Keratinocyte (primary cell): ENCODE measurements at regions not wholly inside any gene's neighbourhood (a gene's known extent, or its start where the extent isn't known, plus 50 kb on each side); places are given as distances from the start of the nearest gene placed in this dataset.

Experiments used
- DNase-seq: peaks from one replicate; pipeline ENCODE4 v3.0.0-alpha.2; 2011; ENCODE audit warnings: low read depth, missing footprints, low spot score
- FAIRE-seq: peaks from 2 replicates; lab custom pipeline; 2011; peaks lifted over from hg19 to GRCh38; lab: Jason Lieb, UNC
- H2AFZ ChIP-seq: 2 replicates; pipeline ENCODE4 v1.6.0; 2012; ENCODE audit warnings: low read length, control low read depth, inconsistent platforms; ENCODE audit not compliant: control insufficient read depth
- H3K27ac ChIP-seq: 2 replicates; pipeline ENCODE4 v1.5.1; 2011; ENCODE audit warnings: low read length; ENCODE audit not compliant: control insufficient read depth, insufficient read depth
- H3K27me3 ChIP-seq: 3 replicates; pipeline ENCODE4 v1.6.0; 2011; ENCODE audit warnings: low read length; ENCODE audit not compliant: control insufficient read depth, insufficient read depth; ENCODE audit errors: extremely low read depth
- H3K36me3 ChIP-seq, 2 experiments: 2 replicates in 1 of 2; 3 replicates in 1 of 2; pipeline ENCODE4 v1.5.1; 2011; ENCODE audit warnings: low read length in 2 of 2, mild to moderate bottlenecking in 1 of 2; ENCODE audit not compliant: control insufficient read depth in 2 of 2, insufficient read depth in 2 of 2; ENCODE audit errors: extremely low read depth in 1 of 2
- H3K4me1 ChIP-seq: 3 replicates; pipeline ENCODE4 v1.5.1; 2011; ENCODE audit warnings: low read length; ENCODE audit not compliant: control insufficient read depth, insufficient read depth; ENCODE audit errors: extremely low read depth
- H3K4me2 ChIP-seq: 3 replicates; pipeline ENCODE4 v1.6.0; 2011; ENCODE audit warnings: low read depth, low read length; ENCODE audit not compliant: control insufficient read depth, insufficient read depth; ENCODE audit errors: extremely low read depth
- H3K4me3 ChIP-seq, 3 experiments: fragments of 200-600 bp in 1 of 3; sonication (generic) in 1 of 3; 2 replicates in 2 of 3; 3 replicates in 1 of 3; pipeline ENCODE4 v1.5.1; 2011 to 2016; ENCODE audit warnings: low read length in 3 of 3, mild to moderate bottlenecking in 3 of 3, control low read depth in 2 of 3, inconsistent platforms in 1 of 3, low read depth in 1 of 3, mixed read lengths in 1 of 3, mixed run types in 1 of 3, moderate library complexity in 1 of 3; ENCODE audit not compliant: control insufficient read depth in 2 of 3, insufficient read depth in 2 of 3; ENCODE audit errors: extremely low read depth in 1 of 3
- H3K79me2 ChIP-seq: 2 replicates; pipeline ENCODE4 v1.6.0; 2012; ENCODE audit warnings: low read length; ENCODE audit not compliant: control insufficient read depth, insufficient read depth
- H3K9ac ChIP-seq: 3 replicates; pipeline ENCODE4 v1.6.0; 2011; ENCODE audit warnings: low read length; ENCODE audit not compliant: control insufficient read depth, insufficient read depth; ENCODE audit errors: extremely low read depth
- H3K9me1 ChIP-seq: 3 replicates; pipeline ENCODE4 v1.6.0; 2011; ENCODE audit warnings: low read length; ENCODE audit not compliant: control insufficient read depth, insufficient read depth; ENCODE audit errors: extremely low read depth
- H3K9me3 ChIP-seq: 2 replicates; pipeline ENCODE4 v1.5.1; 2012; ENCODE audit warnings: low read depth, low read length; ENCODE audit not compliant: control insufficient read depth
- H4K20me1 ChIP-seq: 3 replicates; pipeline ENCODE4 v1.6.0; 2011; ENCODE audit warnings: low read length; ENCODE audit not compliant: control insufficient read depth, insufficient read depth; ENCODE audit errors: extremely low read depth
- EZH2 ChIP-seq: IDR thresholded peaks from one replicate; pipeline ENCODE4 v1.6.1; 2012; ENCODE audit warnings: inconsistent platforms, mild to moderate bottlenecking, low read length, moderate library complexity
- dilution Hi-C: fragments of 300-500 bp; cut with MboI; formaldehyde crosslinking; loops from one replicate; pipeline ENCODE4 v1.7.0; 2020; ENCODE audit warnings: low sequenced_read_pairs; ENCODE audit not compliant: extremely low pct_ligation_motif_present
- TF ChIP-seq, protein P1 (sequence below), 3 experiments: IDR thresholded peaks in 1 of 3; conservative IDR thresholded peaks in 1 of 3; optimal IDR thresholded peaks in 1 of 3; 2 replicates in 2 of 3; 3 replicates in 1 of 3; pipeline versions ENCODE3 to v1.5.1; 2011; ENCODE audit warnings: low read length in 3 of 3, mild to moderate bottlenecking in 3 of 3, moderate library complexity in 2 of 3, control low read depth in 1 of 3, inconsistent platforms in 1 of 3; ENCODE audit not compliant: insufficient read depth in 2 of 3; ENCODE audit errors: extremely low read depth in 1 of 3

DNA sequence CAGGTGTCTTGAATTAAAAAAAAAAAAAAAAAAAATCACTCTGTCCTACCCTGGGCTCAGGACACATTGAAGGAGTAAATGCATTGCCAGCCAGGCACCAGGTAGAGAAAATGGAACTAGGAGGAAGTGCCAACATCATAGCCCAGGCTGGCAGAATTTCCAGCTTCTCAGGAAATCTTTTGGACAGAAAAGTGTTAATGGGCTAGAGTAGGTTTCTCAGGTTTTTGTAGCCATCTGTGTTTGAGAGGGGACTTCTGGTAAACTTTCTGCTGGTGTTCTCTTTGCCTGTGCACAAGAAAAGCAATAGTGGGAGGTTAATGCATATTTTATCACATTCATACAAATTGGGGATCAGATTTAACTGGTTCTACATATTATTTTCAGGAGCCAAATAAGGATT lies 678.3 kb upstream of the NRSN1 start:
- no peaks in the 10 kb centered on the region for H3K9me3 ChIP-seq
- no peak overlapping the region for H3K4me3 ChIP-seq
- TF ChIP-seq, protein P1, sequence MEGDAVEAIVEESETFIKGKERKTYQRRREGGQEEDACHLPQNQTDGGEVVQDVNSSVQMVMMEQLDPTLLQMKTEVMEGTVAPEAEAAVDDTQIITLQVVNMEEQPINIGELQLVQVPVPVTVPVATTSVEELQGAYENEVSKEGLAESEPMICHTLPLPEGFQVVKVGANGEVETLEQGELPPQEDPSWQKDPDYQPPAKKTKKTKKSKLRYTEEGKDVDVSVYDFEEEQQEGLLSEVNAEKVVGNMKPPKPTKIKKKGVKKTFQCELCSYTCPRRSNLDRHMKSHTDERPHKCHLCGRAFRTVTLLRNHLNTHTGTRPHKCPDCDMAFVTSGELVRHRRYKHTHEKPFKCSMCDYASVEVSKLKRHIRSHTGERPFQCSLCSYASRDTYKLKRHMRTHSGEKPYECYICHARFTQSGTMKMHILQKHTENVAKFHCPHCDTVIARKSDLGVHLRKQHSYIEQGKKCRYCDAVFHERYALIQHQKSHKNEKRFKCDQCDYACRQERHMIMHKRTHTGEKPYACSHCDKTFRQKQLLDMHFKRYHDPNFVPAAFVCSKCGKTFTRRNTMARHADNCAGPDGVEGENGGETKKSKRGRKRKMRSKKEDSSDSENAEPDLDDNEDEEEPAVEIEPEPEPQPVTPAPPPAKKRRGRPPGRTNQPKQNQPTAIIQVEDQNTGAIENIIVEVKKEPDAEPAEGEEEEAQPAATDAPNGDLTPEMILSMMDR (optimal IDR thresholded peaks at IDR 0.05 in 1 of 3, IDR thresholded peaks at IDR 0.05 in 1 of 3, conservative IDR thresholded peaks at IDR 0.05 in 1 of 3; ENCODE audit: extremely low read depth in 1 of 3, insufficient read depth in 2 of 3, low read length in 3 of 3), result no peak
- TF ChIP-seq EZH2, result no peak
- H3K79me2 ChIP-seq, result no peaks in the 10 kb centered on the region
- no peaks in the 10 kb centered on the region for H3K36me3 ChIP-seq
- H3K27me3 ChIP-seq, result no peaks in the 10 kb centered on the region
- H3K4me1 ChIP-seq, result no peaks in the 10 kb centered on the region
- no peak overlapping the region for H3K27ac ChIP-seq
- H3K4me2 ChIP-seq, result no peak overlapping the region
- no peak for FAIRE-seq
- H3K9me1 ChIP-seq, result no peaks in the 10 kb centered on the region
- no peak overlapping the region for H3K9ac ChIP-seq
- DNase-seq, result no peak
- H4K20me1 ChIP-seq, result no peaks in the 10 kb centered on the region
- dilution Hi-C loops, result no loop called here
- H2AFZ ChIP-seq, result no peak overlapping the region

DNA sequence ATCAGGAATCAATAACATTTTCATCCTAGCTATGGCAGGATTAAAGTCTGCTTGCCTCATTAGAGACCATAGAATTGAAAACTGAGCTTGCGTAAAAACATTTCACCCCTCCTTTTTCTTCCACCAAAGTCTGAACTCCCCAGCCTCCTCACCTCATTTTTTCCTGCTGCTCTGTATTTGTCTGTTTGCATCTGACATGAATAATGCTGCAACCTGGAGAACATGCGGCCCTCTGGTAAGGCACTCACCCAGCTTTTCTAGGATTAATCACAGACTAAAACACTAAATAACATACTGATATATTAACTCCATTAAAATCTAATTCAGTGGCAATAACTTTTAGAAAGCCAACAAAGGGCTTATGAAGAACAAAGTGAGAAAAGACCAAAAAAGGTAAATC lies 677.7 kb upstream of the NRSN1 start:
- Histone ChIP-seq H3K36me3 (no peaks in the 10 kb centered on the region), H3K79me2 (no peaks in the 10 kb centered on the region), H3K9me1 (no peaks in the 10 kb centered on the region), H3K9ac (no peak overlapping the region), H4K20me1 (no peaks in the 10 kb centered on the region), H3K27ac (no peak overlapping the region), H3K4me1 (no peaks in the 10 kb centered on the region), H2AFZ (no peak overlapping the region), H3K4me2 (no peak overlapping the region), H3K4me3 (no peak overlapping the region), H3K27me3 (no peaks in the 10 kb centered on the region), H3K9me3 (no peaks in the 10 kb centered on the region)
- FAIRE-seq (no peak), DNase-seq (no peak)
- dilution Hi-C loops, result no loop called here
- TF ChIP-seq EZH2, result no peak
- TF ChIP-seq, protein P1 (optimal IDR thresholded peaks at IDR 0.05 in 1 of 3, IDR thresholded peaks at IDR 0.05 in 1 of 3, conservative IDR thresholded peaks at IDR 0.05 in 1 of 3; ENCODE audit: extremely low read depth in 1 of 3, insufficient read depth in 2 of 3, low read length in 3 of 3), result no peak
